ENCODE measurements at regions not wholly inside any gene's neighbourhood (a gene's known extent, or its start where the extent isn't known, plus 50 kb on each side); places are given as distances from the start of the nearest gene placed in this dataset.
A peak's percentile ranks its signal among the peaks of the same experiment; 100 is the strongest.

DNA sequence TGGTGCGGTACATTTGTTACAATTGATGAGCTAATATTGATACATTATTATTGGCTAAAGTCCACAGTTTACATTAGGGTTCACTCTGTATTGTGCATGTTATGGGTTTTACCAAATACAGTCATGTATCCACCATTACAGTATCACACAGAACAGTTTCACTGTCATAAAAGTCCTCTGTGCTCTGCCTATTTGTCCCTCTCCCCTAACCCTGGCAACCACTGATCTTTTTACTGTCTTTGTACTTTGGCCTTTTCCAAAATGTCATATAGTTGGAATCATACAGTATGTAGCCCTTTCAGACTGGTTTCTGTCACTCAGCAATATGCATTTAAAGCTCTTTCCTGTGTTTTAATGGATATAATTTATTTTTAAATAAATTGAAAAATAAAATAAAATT, 83.1 kb upstream of the SLC4A7 start:
- Mint-ChIP-seq H3K4me3 (no peak overlapping the region), H3K27me3 (ENCODE audit: insufficient read depth) (no peaks in the 10 kb centered on the region; the same call in 1 of the 2 replicates), H3K27ac (no peak overlapping the region), H3K4me1 (ENCODE audit: low read depth) (peaks cover 38% of the 10 kb centered on the region), H3K36me3 (ENCODE audit: low read depth) (no peaks in the 10 kb centered on the region), H3K9me3 (no peaks in the 10 kb centered on the region)
- TF ChIP-seq, protein P1, sequence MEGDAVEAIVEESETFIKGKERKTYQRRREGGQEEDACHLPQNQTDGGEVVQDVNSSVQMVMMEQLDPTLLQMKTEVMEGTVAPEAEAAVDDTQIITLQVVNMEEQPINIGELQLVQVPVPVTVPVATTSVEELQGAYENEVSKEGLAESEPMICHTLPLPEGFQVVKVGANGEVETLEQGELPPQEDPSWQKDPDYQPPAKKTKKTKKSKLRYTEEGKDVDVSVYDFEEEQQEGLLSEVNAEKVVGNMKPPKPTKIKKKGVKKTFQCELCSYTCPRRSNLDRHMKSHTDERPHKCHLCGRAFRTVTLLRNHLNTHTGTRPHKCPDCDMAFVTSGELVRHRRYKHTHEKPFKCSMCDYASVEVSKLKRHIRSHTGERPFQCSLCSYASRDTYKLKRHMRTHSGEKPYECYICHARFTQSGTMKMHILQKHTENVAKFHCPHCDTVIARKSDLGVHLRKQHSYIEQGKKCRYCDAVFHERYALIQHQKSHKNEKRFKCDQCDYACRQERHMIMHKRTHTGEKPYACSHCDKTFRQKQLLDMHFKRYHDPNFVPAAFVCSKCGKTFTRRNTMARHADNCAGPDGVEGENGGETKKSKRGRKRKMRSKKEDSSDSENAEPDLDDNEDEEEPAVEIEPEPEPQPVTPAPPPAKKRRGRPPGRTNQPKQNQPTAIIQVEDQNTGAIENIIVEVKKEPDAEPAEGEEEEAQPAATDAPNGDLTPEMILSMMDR (IDR thresholded peaks at IDR 0.05): no peak
- DNase-seq: no peak

DNA sequence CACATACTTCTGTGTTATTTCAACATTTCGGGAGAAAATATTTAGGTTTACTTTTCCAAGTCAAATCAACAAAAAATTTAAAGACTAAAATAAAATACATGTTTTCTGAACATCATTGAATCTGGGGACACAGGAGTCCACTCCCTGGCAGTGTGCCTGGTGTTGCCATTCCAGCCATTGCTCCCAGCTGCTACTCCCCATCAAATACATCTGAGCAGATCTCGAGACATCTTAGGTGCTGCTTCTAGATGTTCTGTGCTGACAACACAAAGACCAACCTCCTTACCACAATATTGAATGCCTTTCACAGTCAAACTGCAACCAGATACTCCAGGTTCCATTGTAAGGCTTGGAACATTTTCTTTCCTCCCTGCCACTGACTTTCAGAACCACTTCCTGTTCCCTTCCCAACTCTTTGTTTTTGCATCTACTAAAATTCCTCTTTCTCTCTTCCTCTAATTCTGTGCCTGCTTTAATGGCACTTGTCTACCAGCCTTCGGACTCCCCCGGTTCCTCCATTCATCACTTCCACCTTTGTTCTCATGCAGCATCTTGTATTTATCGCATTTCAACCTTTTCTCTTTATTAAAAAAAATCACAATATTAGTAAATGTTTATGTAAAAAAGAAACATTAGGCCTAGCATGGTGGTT, 81.1 kb upstream of the SLC4A7 start:
- no peaks in the 10 kb centered on the region; the same call in 1 of the 2 replicates for H3K27me3 Mint-ChIP-seq (ENCODE audit: insufficient read depth)
- no peaks in the 10 kb centered on the region for H3K36me3 Mint-ChIP-seq (ENCODE audit: low read depth)
- DNase-seq: no peak
- H3K27ac Mint-ChIP-seq: no peak overlapping the region
- peaks cover 21% of the 10 kb centered on the region for H3K4me1 Mint-ChIP-seq (ENCODE audit: low read depth)
- H3K9me3 Mint-ChIP-seq: no peaks in the 10 kb centered on the region
- TF ChIP-seq, protein P1 (IDR thresholded peaks at IDR 0.05): no peak
- no peak overlapping the region for H3K4me3 Mint-ChIP-seq

DNA sequence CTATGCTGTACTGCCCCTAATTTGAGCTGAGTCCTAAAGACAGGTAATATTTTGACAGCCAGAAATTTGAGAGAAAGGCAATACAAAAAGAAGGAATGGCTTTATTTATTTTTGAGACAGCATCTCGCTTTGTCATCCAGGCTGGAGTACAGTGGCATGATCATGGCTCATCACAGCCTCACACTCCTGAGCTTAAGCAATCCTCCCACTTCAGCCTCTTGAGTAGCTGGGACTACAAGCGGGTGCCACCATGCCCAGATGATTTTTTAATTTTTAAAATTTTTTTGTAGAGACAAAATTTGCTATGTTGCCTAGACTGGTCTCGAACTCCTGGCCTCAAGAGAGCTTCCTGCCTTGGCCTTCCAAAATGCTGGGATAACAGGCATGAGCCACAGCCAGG, 77.4 kb upstream of the SLC4A7 start:
- TF ChIP-seq, protein P1 (IDR thresholded peaks at IDR 0.05): no peak
- H3K4me3 Mint-ChIP-seq: no peak overlapping the region
- no peaks in the 10 kb centered on the region for H3K27me3 Mint-ChIP-seq (ENCODE audit: insufficient read depth)
- H3K36me3 Mint-ChIP-seq (ENCODE audit: low read depth): no peaks in the 10 kb centered on the region
- H3K27ac Mint-ChIP-seq: no peak overlapping the region
- H3K9me3 Mint-ChIP-seq: no peaks in the 10 kb centered on the region
- peaks cover 37% of the 10 kb centered on the region for H3K4me1 Mint-ChIP-seq (ENCODE audit: low read depth)
- no peak for DNase-seq

DNA sequence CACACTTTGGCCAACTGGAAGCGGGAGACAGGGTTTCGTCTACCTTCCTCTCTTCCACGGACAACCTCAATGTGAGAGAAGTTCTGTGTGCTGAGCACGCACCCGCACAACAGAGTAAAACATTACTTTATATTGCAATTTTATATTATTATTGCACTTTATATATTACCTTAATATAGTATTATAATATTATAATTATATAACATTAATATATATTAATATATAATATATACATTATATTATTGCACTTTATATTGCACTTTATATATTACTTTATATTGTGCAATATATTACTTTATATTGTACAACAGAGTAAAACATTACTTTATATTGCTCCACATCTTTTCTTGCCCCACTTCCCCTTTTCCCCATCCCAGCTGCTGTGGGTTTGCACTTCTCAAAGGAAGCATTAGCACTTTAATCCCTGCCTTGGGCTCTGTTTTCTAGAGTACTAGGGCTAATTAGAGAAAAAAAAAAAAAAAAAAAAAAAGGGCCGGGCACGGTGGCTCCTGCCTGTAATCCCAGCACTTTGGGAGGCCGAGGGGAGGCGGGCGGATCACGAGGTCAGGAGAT, 76.4 kb upstream of the SLC4A7 start:
- TF ChIP-seq, protein P1 (IDR thresholded peaks at IDR 0.05): no peak
- DNase-seq: no peak
- Mint-ChIP-seq H3K4me1 (ENCODE audit: low read depth) (peaks cover 42% of the 10 kb centered on the region), H3K27me3 (ENCODE audit: insufficient read depth) (no peaks in the 10 kb centered on the region), H3K4me3 (no peak overlapping the region), H3K27ac (no peak overlapping the region), H3K9me3 (no peaks in the 10 kb centered on the region), H3K36me3 (ENCODE audit: low read depth) (no peaks in the 10 kb centered on the region)

DNA sequence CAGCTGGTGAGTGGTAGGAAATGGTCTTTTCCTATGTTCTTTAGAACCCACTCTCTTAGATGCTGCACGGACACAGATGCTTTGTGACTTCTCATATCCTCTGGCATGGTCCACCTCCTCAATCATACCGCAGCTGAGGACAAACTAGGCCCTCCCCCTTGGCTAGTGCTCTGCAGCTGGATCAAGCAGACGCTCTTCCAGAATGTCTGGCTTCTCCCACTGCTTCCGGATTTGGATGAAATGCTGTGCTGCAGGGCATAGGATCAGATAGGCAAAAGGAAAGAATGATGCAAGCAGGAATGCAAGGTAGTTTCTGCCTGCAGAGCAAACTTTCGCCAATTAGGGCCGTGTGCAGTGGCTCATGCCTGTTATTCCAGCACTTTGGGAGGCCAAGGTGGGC, 75.7 kb upstream of the SLC4A7 start:
- no peaks in the 10 kb centered on the region for H3K27me3 Mint-ChIP-seq (ENCODE audit: insufficient read depth)
- no peaks in the 10 kb centered on the region for H3K9me3 Mint-ChIP-seq
- no peak overlapping the region; the same call in 1 of the 2 replicates for H3K4me3 Mint-ChIP-seq
- peak; percentile 42 for DNase-seq
- H3K4me1 Mint-ChIP-seq (ENCODE audit: low read depth): peaks cover 43% of the 10 kb centered on the region
- H3K27ac Mint-ChIP-seq: peak overlapping the region; percentile 78
- TF ChIP-seq, protein P1 (IDR thresholded peaks at IDR 0.05): no peak
- H3K36me3 Mint-ChIP-seq (ENCODE audit: low read depth): no peaks in the 10 kb centered on the region

All from HFFc6 (cell line).